Peyer's patch (tissue), 4 donors: ENCODE measurements at regions not wholly inside any gene's neighbourhood (a gene's known extent, or its start where the extent isn't known, plus 50 kb on each side); places are given as distances from the start of the nearest gene placed in this dataset.

Experiments
- CTCF ChIP-seq, 6 experiments: fragments of 450-650 bp in 4 of 6; fragments of 200-600 bp in 2 of 6; sonication (generic) in 1 of 6; IDR thresholded peaks; one replicate each; pipeline ENCODE4 v1.5.1; 2017 to 2019; ENCODE audit warnings: antibody characterized with exemption in 6 of 6, mild to moderate bottlenecking in 3 of 6, moderate library complexity in 1 of 6
- POLR2A ChIP-seq, 2 donors: fragments of 450-650 bp; IDR thresholded peaks; one replicate each; pipeline ENCODE4 v1.5.1; 2017; ENCODE audit warnings: antibody characterized with exemption in 2 of 2, mild to moderate bottlenecking in 2 of 2, moderate library complexity in 2 of 2

- TF ChIP-seq CTCF (IDR thresholded peaks at IDR 0.05), result no peak
- TF ChIP-seq POLR2A (IDR thresholded peaks at IDR 0.05), result no peak
Measured at GRCh38 chr6:40219799-40220198, 285.5 kb upstream of the MOCS1 start.
